ENCODE measurements at regions not wholly inside any gene's neighbourhood (a gene's known extent, or its start where the extent isn't known, plus 50 kb on each side); places are given as distances from the start of the nearest gene placed in this dataset.
"Not testable (repeated sequence)": the region's sequence is repeated elsewhere in the genome, so short reads cannot be mapped to it uniquely, and the experiment has no call there.

DNA sequence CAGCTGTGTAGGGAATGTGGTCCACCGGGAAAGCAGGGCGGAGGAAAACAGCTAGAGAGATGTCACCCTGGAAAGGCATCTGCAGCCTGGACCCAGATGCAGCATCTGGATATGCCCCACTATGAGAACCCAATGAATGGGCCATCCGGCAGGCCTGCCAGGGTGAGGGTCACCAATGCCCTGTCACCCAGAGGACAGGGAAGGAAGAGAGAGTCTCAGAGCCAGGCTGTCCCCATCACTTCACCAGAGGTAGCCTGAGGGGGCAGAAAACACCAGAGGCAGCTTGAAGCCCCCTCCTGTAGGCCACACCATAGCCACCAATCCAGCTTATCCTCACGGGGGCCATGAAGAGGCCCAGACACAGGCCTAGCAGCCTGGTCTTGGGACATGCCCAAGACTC is 118.8 kb downstream of the TUBA3C start:
- no peak for DNase-seq (ENCODE audit: low spot score in 2 of 2)
- no peak for FAIRE-seq

DNA sequence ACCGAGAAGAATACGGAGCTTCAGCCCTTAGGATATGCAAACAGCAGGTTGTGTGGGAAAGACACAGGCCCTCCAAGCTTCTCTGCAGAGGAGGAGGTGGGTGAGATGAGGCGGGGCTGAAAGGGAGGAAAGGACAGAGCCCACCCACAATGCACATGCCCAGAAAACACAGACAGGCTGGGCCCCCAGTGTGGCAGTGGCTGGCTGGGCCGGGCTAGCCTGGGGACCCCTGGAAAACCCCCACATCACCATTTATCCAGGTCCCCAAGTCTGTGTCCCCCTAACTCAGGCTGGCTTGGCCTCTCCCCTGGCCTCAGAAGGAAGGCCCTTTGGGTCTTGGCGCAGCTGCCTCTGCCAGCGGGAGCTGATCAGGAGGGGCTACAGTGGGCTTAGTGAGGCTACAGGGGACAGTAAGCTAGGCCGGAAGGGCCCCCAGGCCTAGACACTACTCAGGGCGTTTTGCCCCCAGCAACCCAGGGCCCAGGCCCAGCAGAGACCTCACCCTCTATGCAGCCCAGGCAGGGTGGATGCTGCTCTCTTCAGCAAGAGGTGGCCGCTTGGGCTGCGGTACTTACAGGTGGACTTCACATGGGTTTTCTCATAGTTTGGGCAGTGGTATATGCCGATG is 119.5 kb downstream of the TUBA3C start:
- FAIRE-seq = no peak
- DNase-seq (ENCODE audit: low spot score in 2 of 2) = no peak

DNA sequence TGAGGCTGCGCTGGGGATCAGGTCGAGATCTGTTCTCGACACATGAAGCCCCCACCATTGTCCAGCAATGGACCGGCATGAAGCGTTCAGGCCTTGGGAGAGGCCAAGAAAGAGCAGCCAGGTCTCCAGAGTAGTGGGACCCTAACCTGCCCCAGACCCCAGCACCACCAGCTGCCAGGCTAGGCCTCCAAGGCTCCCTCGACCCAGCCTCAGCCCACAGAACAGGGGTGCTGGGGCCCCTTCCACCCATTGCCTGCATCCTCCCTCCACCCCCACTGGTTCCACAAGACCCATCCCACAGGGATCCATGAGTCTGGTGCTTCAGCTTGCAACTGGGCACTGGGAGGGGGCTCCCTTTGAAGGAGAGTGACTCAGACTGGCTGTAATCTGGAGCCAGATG is 120.3 kb downstream of the TUBA3C start:
- DNase-seq (ENCODE audit: low spot score in 2 of 2) (no peak), FAIRE-seq (no peak)

DNA sequence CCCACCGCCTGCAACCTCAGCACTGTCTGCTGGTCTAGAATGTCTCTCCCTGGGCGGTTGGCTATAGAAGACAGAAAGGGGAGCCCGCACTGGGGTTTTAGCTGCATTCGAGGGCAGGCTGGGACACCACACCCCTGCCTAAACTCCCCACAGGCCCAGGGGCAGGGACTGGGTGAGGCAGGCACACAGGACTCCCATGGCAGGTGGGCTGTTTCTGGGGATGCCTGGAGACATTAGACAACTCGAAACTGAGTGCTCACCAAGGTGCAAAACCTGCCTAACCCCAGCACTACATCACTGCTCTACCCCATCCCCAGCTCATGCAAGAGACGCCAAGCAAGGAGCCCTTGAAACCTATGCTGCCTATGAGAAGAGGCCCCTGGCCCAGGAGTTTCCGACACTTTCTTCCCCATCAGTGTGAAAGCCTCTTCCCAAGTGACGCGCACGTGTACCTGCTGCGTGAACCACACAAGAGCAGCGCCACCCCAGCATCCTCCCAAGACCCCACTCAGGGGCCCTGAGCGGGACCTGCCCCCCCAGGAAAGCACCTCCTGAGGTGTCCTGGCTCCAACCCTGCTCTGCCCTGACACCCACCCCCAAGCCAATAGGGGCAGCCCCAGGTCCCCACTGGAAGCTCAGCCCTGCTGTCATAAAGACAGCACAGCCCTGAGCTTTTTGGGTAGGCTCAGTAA is 121.2 kb downstream of the TUBA3C start:
- no peak for DNase-seq (ENCODE audit: low spot score in 2 of 2)
- FAIRE-seq = no peak

DNA sequence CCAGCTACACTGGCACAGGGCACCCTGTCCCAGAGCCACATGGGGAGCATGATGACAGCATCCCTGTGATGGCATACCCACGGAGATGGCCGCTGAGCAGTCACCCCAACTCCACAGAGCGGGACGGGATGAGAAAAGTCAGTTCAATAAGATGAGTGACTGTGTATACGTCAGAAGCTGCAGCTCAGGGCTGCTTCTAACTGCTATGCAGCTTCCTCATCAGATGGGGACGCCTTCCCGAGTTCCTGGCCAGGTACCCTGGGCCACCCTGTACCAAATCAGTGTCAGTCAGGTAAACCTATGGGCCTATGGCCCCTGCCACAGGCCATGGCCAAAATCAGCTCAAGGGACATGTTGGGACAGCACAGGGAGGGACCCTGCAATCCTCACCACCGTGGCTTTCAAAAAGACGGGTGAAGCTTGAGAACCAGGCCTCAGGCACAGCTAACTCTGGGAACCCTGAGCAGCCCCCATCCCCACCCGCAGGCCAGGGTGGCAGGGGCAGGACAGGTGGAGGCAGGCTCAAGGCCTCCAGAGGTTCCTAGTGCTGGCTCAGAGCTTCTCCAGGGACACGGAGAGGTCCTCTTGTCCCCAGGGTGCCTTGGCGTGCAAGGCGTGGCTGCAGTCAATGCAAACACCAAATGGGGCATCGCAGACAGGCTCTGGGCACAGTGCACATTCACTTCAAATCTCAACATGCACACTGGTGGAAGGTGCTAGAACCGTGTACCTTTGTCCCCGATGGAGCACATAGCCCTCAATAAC is 122.4 kb downstream of the TUBA3C start:
- FAIRE-seq (no peak), DNase-seq (ENCODE audit: low spot score in 2 of 2) (no peak)

DNA sequence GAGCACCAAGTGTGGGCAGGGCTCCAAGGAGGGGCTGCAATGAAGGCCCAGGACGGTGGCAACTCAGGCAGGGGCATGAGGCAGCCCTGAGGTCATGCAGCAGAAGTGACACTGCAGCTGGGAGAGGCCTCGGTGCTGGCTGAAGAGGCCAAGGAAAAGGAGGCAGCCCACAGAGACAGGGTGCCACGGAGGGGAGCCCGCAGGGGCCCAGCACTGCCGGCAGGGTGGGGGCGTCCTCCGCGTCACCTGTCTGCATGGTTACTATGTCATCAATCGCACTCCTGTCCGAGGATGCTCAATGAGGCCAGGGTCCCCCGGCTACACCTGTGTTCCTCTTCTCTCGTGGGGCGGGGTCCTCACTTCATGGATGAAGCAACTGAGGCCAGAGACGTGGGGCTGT is 123.1 kb downstream of the TUBA3C start:
- DNase-seq (ENCODE audit: low spot score in 2 of 2) (no peak), FAIRE-seq (no peak)

DNA sequence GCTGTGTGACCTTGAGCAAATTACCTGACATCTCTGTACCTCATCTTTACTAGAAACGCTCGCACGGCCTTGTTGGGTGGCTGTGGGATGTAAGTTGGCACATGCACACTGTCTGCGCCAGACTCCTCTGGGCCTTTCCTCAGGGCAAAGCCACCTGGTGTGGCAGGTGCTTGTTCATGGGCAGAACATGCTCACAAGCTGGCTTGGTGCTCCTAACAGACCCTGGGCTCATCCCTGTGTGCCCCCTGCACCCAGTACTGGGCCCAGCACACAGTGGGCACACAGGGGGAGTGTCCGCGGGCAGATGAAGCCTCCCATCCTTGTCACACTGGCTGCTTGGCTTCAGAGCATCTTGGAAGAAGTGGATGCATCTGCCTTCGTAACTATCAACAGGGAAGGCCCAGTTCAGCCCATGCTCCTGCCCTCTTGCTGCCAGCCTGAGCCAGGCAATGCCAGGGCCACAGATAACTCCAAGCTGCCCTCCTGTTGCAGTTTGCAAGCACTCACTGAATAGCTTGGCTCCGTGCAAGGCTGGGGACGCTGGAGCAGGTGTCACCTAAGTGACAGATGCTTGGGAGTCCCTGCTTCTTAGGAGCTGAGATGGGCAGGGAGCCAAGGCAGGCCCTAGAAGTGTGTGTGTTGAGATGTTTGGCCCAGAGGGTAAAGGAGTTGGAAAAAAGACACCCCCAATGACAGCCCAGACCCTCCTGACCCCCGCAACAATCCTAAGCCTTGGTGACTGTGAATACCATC is 123.9 kb downstream of the TUBA3C start:
- no peak for FAIRE-seq
- no peak for DNase-seq (ENCODE audit: low spot score in 2 of 2)

DNA sequence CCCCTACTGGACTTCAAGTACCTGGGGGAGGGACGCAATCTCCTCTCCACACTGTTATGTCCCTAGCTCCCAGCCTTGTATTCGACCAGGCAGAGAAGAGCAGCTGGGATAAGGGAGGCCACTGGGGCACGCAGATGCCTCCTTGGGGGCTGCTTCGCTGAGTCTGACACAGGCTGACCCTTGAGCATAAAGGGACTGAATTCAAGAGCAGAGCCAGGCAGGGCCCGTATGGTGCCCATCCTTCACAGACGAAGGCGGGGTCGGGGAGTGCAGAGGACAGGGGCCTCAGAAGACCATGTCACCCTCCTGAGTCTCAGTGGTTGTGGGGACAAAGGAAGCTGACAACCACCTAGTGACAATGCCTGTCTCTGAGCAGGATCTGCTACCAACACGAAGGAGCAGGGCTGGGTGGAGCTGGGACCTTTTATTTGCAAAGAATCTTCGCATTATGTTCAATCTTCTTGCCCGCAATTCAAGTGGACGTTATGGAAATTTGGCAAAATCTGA is 124.6 kb downstream of the TUBA3C start:
- no peak for DNase-seq (ENCODE audit: low spot score in 2 of 2)
- FAIRE-seq = no peak

DNA sequence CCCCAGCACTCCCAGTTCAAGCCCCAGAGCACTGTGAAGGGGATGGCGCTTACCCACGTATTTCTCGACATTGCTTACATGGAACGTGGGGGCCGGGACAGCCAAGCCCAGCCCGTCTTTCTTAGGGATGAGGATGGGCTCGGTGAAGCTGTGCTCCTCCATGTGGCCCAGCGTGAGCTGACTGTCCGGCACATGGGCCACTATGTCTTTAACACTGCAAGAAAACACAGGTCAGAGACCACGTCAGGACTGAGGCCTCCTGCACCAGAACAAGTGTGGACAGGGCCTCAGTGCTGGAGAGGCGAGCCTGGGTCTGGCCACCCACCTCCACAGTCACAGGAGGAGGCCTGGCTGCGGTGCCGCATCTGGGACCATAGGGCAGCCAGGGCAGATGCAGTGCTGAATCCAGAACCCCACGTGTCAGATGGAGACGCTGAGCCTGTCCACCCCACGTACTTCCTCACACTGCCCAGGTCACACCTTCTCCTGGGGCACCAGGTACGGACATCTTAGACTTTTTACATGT is 125.2 kb downstream of the TUBA3C start:
- no peak for FAIRE-seq
- DNase-seq (ENCODE audit: low spot score in 2 of 2) = no peak

DNA sequence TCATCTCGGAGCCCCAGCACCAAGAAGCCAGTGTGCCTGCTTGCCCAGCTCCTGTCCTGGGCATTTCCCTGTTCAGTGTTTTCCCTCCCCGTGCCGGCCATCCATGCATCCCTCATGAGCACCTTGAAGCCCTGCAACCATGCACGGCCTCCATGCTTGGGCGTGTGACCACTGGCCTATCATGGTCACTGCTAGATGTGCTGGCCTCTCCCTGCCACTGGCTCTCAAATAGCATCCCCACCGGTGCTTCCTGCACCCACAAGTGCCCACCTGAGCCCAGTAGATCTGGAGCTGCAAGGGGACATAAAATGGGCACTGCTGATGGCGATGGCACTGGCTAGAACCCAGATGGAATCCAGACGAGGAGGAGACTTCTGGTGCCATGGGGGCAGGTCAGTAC is 126.0 kb downstream of the TUBA3C start:
- DNase-seq (ENCODE audit: low spot score in 2 of 2) = no peak
- no peak for FAIRE-seq

DNA sequence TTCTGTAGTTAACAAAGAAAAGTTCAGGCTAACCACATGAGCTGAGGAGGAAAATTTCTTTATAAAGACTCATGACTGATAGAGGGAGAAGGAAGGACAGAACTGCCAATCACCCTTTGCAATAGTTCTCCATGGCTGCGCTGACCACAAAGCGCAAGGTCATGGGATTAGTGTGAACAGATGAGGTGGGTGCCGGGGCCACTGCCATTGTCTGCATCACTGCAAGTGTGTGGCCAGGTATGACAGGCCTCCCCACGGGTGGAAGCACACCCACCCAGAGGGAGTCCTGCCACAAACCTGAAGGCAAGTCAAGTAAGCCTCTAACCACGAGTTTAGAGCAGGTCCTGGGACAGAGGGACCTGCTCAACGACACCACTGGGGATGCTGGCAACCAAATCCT is 128.1 kb downstream of the TUBA3C start:
- DNase-seq (ENCODE audit: low spot score in 2 of 2) (no peak), FAIRE-seq (no peak)

DNA sequence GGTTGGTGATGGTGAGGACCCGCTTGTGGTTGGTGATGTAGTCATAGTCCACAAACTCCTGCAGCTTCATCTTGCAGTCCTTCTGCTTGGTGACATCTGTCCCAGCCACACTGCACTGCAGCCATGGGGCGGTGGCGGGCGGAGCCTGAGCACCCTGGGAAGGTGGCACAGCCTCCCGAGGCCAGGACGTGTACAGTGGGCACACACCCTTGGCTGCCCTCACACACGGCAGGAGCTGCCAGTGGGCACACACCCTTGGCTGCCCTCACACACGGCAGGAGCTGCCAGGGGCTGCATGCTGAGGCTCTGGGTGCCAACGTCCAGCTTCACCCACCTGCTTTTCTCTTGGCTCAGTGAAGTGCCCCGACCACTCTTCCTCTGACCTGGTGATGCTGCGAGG is 128.7 kb downstream of the TUBA3C start:
- DNase-seq (ENCODE audit: low spot score in 2 of 2) (no peak), FAIRE-seq (no peak)

DNA sequence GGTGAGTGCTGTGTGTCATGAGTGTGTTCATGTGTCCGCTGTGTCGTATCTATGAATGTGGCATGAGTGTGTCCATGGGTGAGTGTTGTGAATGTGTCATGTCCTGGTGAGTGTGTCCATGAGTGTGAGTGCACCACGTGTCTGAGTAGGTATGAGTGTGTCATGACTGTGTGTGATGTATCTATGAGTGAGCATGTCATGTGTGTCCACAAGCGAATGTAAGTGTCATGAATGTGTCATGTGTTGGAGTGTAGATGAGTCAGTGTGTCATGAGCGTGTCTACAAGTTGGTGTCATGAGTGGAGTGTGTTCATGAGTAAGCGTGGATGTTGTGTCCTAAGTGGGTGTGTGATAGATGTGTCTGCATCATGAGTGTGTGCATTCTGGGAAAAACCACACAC is 129.4 kb downstream of the TUBA3C start:
- FAIRE-seq = no peak

DNA sequence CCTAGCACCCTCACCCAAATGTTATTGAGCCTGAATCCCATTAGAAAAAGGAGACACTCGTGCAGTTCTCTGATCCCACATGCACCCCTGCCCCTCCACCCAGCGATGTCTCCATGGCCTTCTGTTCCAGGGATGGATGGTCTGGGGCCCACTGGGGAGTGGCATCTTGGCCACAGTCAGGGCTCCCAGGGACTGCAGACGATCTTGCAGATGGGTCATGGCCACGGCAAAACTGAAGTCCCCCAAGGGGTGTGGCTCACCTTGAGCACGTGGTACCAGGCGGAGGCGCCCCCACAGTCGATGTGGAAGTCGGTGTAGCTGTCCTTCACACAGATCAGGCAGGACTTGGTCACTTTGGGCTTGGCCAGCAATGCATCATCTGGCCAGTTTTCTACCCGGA is 130.7 kb downstream of the TUBA3C start:
- DNase-seq (ENCODE audit: low spot score in 2 of 2) (no peak), FAIRE-seq (no peak)

More for the DNA sequence above, 129.4 kb downstream of the TUBA3C start:
- no peak for DNase-seq (ENCODE audit: low spot score in 2 of 2)

DNA sequence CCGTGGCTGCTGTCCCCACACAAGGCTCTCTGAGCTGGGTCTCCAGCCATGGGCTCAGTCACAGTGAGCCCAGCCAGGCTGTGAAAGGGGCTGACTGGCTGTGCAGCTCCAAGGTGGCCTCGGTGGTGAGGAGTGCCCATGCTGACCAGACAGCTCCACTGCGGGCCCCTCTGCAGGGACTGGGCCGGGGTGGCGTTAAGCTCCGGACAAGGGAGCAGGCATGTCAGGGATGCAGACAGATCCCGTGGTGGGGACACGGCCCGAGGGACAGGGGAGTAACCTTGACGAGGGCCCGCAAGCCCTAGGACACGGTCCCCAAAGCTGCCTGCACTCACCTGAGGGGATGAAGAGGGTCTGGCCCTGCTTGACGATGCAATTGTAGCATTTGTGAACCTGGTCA is 132.0 kb downstream of the TUBA3C start:
- not testable (repeated sequence) for DNase-seq (ENCODE audit: low spot score in 2 of 2); FAIRE-seq

DNA sequence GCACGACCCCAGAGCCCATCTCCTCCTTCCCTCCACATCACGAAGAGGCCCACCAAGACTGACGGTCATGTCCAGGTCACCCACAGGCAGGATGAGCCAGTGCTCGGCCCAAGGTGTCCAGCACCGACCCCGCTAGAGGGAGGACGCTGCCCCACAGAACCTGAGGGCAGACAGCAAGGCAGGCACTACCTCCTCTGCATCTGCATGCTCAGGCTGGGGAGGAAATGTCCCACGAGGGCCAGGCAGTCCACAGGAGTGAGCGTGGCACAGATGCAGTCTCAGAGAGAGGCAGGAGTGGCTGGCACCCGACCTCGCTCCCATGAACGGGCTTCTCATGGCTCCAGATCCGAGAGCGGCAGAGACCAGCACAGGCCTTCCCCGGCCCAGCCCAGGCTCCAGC is 133.2 kb downstream of the TUBA3C start:
- DNase-seq (ENCODE audit: low spot score in 2 of 2) (no peak), FAIRE-seq (no peak)

DNA sequence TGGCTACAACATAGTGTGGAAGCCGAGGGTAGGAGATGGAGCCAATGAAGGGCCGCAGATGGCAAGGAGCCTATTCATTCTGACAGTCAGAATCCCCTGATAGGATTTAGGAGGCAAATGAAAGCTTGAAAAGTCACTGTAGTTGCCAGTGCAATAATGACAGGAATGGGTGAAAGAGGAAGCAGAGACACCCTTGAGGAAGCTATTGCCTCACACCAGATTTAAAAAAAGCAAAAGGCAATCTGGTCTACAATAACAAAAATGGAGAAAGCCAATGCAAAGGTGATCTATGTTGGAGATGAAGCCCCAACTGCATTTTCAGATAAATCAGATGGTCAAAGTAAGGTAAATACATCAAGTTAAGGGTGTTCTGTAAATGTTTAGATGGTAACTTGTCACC is 158.5 kb downstream of the TUBA3C start:
- FAIRE-seq (no peak), DNase-seq (ENCODE audit: low spot score in 2 of 2) (no peak)

DNA sequence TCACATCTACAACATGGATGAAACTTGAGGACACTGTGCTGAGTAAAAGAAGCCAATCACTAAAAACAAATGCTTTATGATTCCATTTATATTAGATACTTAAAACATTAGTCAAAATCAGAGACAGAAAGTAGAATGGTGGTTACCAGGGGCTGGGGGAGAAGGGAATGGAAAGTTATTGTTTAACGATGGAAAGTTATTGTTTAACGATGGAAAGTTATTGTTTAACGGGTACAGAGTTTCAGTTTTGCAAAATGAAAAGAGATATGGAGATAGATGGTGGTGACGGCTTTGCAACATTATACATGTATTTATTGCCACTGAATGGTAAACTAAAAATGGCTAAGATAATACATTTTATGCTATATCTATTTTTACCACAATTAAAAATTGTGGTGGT is 160.6 kb downstream of the TUBA3C start:
- DNase-seq (ENCODE audit: low spot score in 2 of 2) = no peak
- FAIRE-seq = no peak

DNA sequence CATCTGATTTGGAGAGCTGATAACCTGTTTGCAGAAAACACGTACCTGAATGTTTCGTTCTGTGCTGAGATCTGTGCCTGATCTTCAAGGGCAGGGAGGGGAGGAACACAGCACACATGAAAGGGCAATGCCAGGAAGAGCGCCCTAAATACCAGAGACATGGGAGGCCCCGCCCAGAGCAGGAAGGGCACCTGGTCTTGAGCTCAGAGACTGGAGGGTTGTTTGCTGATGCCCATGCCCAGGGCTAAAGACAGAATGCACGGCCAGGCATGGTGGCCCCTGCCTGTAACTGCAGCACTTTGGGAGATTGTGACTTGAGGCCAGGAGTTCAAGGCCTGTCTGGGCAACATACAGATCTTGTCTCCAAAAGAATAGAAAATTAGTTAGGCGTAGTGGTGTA is 183.2 kb downstream of the TUBA3C start:
- FAIRE-seq (no peak), DNase-seq (ENCODE audit: low spot score in 2 of 2) (no peak)

DNA sequence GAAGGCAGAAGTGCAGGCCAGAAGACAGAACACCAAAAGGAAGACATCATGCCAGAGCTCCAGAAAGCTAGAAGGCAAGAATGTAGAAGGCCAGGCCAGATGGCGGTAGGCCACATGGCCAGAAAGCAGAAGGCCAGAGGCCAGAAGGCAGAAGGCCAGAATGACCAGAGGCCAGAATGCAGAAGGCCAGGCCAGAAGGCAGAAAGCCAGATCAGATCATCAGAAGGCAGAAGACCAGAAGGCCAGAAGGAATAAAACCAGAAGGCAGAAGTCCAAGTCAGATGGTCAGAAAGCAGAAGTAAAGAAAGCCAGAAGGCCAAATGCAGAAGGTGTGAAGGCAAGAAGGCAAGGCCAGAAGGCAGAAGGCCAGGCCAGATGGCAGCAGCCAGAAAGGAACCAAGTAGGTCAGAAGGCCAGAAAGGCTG is 185.0 kb downstream of the TUBA3C start:
- FAIRE-seq (no peak), DNase-seq (ENCODE audit: low spot score in 2 of 2) (no peak)

DNA sequence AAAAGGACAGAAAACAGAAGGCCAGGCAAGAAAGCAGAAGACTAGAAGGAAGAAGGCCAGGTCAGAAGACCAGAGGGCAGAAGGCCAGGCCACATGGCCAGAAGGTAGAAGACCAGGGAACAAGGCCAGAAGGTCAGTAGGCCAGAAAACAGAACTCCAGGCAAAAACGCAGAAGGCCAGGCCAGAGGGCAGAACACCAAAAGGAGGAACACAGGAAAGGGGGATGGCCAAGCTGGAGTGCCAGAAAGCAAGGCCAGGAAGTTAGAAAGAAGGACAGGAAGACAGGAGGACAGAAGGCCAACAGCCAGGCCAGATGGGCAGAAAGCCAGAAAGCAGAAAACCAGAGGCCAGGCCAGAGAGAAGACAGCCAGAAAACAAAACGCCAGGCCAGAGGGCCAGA is 185.4 kb downstream of the TUBA3C start:
- DNase-seq (ENCODE audit: low spot score in 2 of 2) (no peak), FAIRE-seq (no peak)

Measured in frontal cortex (tissue), 3 donors.